SJCRH30 (cell line): ENCODE measurements at regions not wholly inside any gene's neighbourhood (a gene's known extent, or its start where the extent isn't known, plus 50 kb on each side); places are given as distances from the start of the nearest gene placed in this dataset.
"Not testable (repeated sequence)": the region's sequence is repeated elsewhere in the genome, so short reads cannot be mapped to it uniquely, and the experiment has no call there.

Experiments
- DNase-seq, 2 experiments: peaks; one replicate each; pipeline ENCODE4 v3.0.0-alpha.2; 2015 to 2020
- H3K27ac ChIP-seq: fragments of 250-450 bp; sonication (Bioruptor Pico); 2 replicates; pipeline ENCODE4 v1.5.1; 2020; ENCODE audit warnings: mild to moderate bottlenecking, moderate library complexity
- H3K27me3 ChIP-seq: fragments of 250-450 bp; sonication (Bioruptor Pico); 2 replicates; pipeline ENCODE4 v1.5.1; 2020; ENCODE audit warnings: mild to moderate bottlenecking, moderate library complexity
- H3K36me3 ChIP-seq: fragments of 250-450 bp; sonication (Bioruptor Pico); 2 replicates; pipeline ENCODE4 v1.5.1; 2020; ENCODE audit warnings: mild to moderate bottlenecking, moderate library complexity
- H3K4me1 ChIP-seq: fragments of 250-450 bp; sonication (Bioruptor Pico); 2 replicates; pipeline ENCODE4 v1.5.1; 2020; ENCODE audit warnings: mild to moderate bottlenecking, moderate library complexity
- H3K4me3 ChIP-seq: fragments of 250-450 bp; sonication (Bioruptor Pico); 2 replicates; pipeline ENCODE4 v1.5.1; 2020; ENCODE audit warnings: mild to moderate bottlenecking, moderate library complexity
- H3K9me3 ChIP-seq: fragments of 250-450 bp; sonication (Bioruptor Pico); replicated peaks from 2 replicates; pipeline ENCODE4 v1.5.1; 2020; ENCODE audit warnings: mild to moderate bottlenecking, moderate library complexity

GRCh38 chr4:135510582-135510981 lies 1309.0 kb upstream of the PABPC4L start:
- H3K9me3 ChIP-seq = no peaks in the 10 kb centered on the region
- no peaks in the 10 kb centered on the region for H3K36me3 ChIP-seq
- H3K27ac ChIP-seq = no peak overlapping the region
- no peaks in the 10 kb centered on the region for H3K4me1 ChIP-seq
- DNase-seq = no peak
- no peak overlapping the region for H3K4me3 ChIP-seq
- H3K27me3 ChIP-seq = no peaks in the 10 kb centered on the region

GRCh38 chr4:135508006-135508714 lies 1306.6 kb upstream of the PABPC4L start:
- Histone ChIP-seq H3K27ac (no peak overlapping the region), H3K36me3 (no peaks in the 10 kb centered on the region), H3K4me1 (no peaks in the 10 kb centered on the region), H3K9me3 (no peaks in the 10 kb centered on the region), H3K4me3 (no peak overlapping the region), H3K27me3 (no peaks in the 10 kb centered on the region)
- no peak for DNase-seq

- Histone ChIP-seq H3K4me1 (no peaks in the 10 kb centered on the region), H3K36me3 (no peaks in the 10 kb centered on the region), H3K9me3 (no peaks in the 10 kb centered on the region), H3K27ac (no peak overlapping the region), H3K4me3 (no peak overlapping the region), H3K27me3 (no peaks in the 10 kb centered on the region)
- DNase-seq = no peak
These were observed 1296.1 kb upstream of the PABPC4L start for GRCh38 chr4:135497563-135498152.

- Histone ChIP-seq H3K9me3 (no peaks in the 10 kb centered on the region), H3K27ac (no peak overlapping the region), H3K4me3 (no peak overlapping the region), H3K27me3 (no peaks in the 10 kb centered on the region), H3K4me1 (no peaks in the 10 kb centered on the region), H3K36me3 (no peaks in the 10 kb centered on the region)
- no peak for DNase-seq
These were observed 1290.8 kb upstream of the PABPC4L start for GRCh38 chr4:135492439-135492838.

- Histone ChIP-seq H3K4me1 (no peaks in the 10 kb centered on the region), H3K9me3 (no peaks in the 10 kb centered on the region)
These were observed 1283.8 kb upstream of the PABPC4L start for GRCh38 chr4:135485371-135485770.

GRCh38 chr4:135476272-135476671 lies 1274.7 kb upstream of the PABPC4L start:
- no peaks in the 10 kb centered on the region for H3K4me1 ChIP-seq
- DNase-seq = no peak
- no peaks in the 10 kb centered on the region for H3K27me3 ChIP-seq

More at GRCh38 chr4:135485371-135485770, 1283.8 kb upstream of the PABPC4L start:
- Histone ChIP-seq H3K27ac (no peak overlapping the region), H3K4me3 (no peak overlapping the region), H3K27me3 (no peaks in the 10 kb centered on the region), H3K36me3 (no peaks in the 10 kb centered on the region)
- no peak for DNase-seq

GRCh38 chr4:135464311-135464710 lies 1262.7 kb upstream of the PABPC4L start:
- Histone ChIP-seq H3K27me3 (no peaks in the 10 kb centered on the region), H3K4me3 (no peak overlapping the region), H3K4me1 (no peaks in the 10 kb centered on the region), H3K27ac (no peak overlapping the region), H3K36me3 (no peaks in the 10 kb centered on the region), H3K9me3 (no peaks in the 10 kb centered on the region)
- no peak for DNase-seq

More at GRCh38 chr4:135476272-135476671, 1274.7 kb upstream of the PABPC4L start:
- no peaks in the 10 kb centered on the region for H3K9me3 ChIP-seq
- H3K36me3 ChIP-seq = no peaks in the 10 kb centered on the region
- no peak overlapping the region for H3K4me3 ChIP-seq
- no peak overlapping the region for H3K27ac ChIP-seq

GRCh38 chr4:135447598-135447997 lies 1246.0 kb upstream of the PABPC4L start:
- H3K4me1 ChIP-seq, H3K4me3 ChIP-seq, H3K27ac ChIP-seq, H3K27me3 ChIP-seq, H3K36me3 ChIP-seq, DNase-seq, H3K9me3 ChIP-seq: not testable (repeated sequence)

GRCh38 chr4:135434936-135435335 lies 1233.3 kb upstream of the PABPC4L start:
- Histone ChIP-seq H3K27ac (no peak overlapping the region), H3K4me3 (no peak overlapping the region), H3K27me3 (no peaks in the 10 kb centered on the region), H3K9me3 (no peaks in the 10 kb centered on the region), H3K4me1 (no peaks in the 10 kb centered on the region), H3K36me3 (no peaks in the 10 kb centered on the region)
- no peak for DNase-seq

- no peaks in the 10 kb centered on the region for H3K9me3 ChIP-seq
- DNase-seq = no peak
- no peaks in the 10 kb centered on the region for H3K27me3 ChIP-seq
- H3K36me3 ChIP-seq = no peaks in the 10 kb centered on the region
- H3K4me1 ChIP-seq = no peaks in the 10 kb centered on the region
- no peak overlapping the region for H3K4me3 ChIP-seq
- H3K27ac ChIP-seq = no peak overlapping the region
These were observed 1227.9 kb upstream of the PABPC4L start for GRCh38 chr4:135429528-135429927.

GRCh38 chr4:135418353-135418752 lies 1216.8 kb upstream of the PABPC4L start:
- Histone ChIP-seq H3K4me1 (no peaks in the 10 kb centered on the region), H3K36me3 (no peaks in the 10 kb centered on the region), H3K4me3 (no peak overlapping the region), H3K27me3 (no peaks in the 10 kb centered on the region), H3K9me3 (no peaks in the 10 kb centered on the region), H3K27ac (no peak overlapping the region)
- peak in 1 of 2 experiments; percentile 30 for DNase-seq

- no peak overlapping the region for H3K27ac ChIP-seq
- H3K4me3 ChIP-seq = no peak overlapping the region
- H3K9me3 ChIP-seq = no peaks in the 10 kb centered on the region
- H3K27me3 ChIP-seq = no peaks in the 10 kb centered on the region
- H3K36me3 ChIP-seq = no peaks in the 10 kb centered on the region
- DNase-seq = no peak
- no peaks in the 10 kb centered on the region for H3K4me1 ChIP-seq
These were observed 1210.6 kb upstream of the PABPC4L start for GRCh38 chr4:135412213-135412612.

GRCh38 chr4:135411251-135411650 lies 1209.7 kb upstream of the PABPC4L start:
- Histone ChIP-seq H3K27ac (no peak overlapping the region), H3K4me3 (no peak overlapping the region), H3K36me3 (no peaks in the 10 kb centered on the region), H3K27me3 (no peaks in the 10 kb centered on the region), H3K4me1 (no peaks in the 10 kb centered on the region), H3K9me3 (no peaks in the 10 kb centered on the region)
- no peak for DNase-seq

- H3K9me3 ChIP-seq, DNase-seq, H3K36me3 ChIP-seq, H3K4me1 ChIP-seq, H3K4me3 ChIP-seq, H3K27ac ChIP-seq, H3K27me3 ChIP-seq: not testable (repeated sequence)
These were observed 1207.7 kb upstream of the PABPC4L start for GRCh38 chr4:135409261-135409660.

- H3K27ac ChIP-seq = no peak overlapping the region
- no peaks in the 10 kb centered on the region for H3K9me3 ChIP-seq
- H3K27me3 ChIP-seq = no peaks in the 10 kb centered on the region
- no peak for DNase-seq
- H3K4me1 ChIP-seq = no peaks in the 10 kb centered on the region
- no peak overlapping the region for H3K4me3 ChIP-seq
- no peaks in the 10 kb centered on the region for H3K36me3 ChIP-seq
These were observed 1206.5 kb upstream of the PABPC4L start for GRCh38 chr4:135408109-135408508.

- not testable (repeated sequence) for H3K27ac ChIP-seq, DNase-seq, H3K4me3 ChIP-seq, H3K27me3 ChIP-seq, H3K9me3 ChIP-seq, H3K4me1 ChIP-seq, H3K36me3 ChIP-seq
These were observed 1205.0 kb upstream of the PABPC4L start for GRCh38 chr4:135406597-135406996.
